ENCODE measurements at regions not wholly inside any gene's neighbourhood (a gene's known extent, or its start where the extent isn't known, plus 50 kb on each side); places are given as distances from the start of the nearest gene placed in this dataset.

DNA sequence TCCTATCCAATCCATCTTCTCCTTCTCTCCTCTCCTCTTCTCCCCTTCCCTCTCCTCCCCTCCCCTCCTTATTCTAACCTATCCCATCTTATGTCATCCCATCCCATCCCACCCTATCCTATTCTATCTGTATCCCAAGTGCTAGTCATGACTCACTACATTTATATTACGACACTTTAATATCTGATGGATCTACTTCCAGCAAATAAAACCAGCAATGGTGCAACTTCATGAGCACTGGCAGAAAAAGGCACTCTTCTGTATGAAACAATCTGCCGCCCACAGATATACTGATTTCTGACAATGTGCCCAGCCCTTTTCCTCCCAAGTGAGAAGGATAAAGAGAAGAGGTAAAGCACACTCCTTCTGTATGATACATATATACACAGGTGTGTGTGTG, 86.6 kb upstream of the ANKH start:
- no peak for TF ChIP-seq POLR2A (IDR thresholded peaks at IDR 0.05; ENCODE audit: control extremely low read depth in 1 of 2, low read depth in 2 of 2, low read length in 2 of 2)
- no peak for TF ChIP-seq SIN3A (conservative IDR thresholded peaks at IDR 0.05 in 1 of 2, IDR thresholded peaks at IDR 0.05 in 1 of 2; ENCODE audit: low read depth in 1 of 2, low read length in 2 of 2)
- no peak for TF ChIP-seq SIX5 (IDR thresholded peaks at IDR 0.05; ENCODE audit: low read depth, low read length)
- TF ChIP-seq, protein P1, sequence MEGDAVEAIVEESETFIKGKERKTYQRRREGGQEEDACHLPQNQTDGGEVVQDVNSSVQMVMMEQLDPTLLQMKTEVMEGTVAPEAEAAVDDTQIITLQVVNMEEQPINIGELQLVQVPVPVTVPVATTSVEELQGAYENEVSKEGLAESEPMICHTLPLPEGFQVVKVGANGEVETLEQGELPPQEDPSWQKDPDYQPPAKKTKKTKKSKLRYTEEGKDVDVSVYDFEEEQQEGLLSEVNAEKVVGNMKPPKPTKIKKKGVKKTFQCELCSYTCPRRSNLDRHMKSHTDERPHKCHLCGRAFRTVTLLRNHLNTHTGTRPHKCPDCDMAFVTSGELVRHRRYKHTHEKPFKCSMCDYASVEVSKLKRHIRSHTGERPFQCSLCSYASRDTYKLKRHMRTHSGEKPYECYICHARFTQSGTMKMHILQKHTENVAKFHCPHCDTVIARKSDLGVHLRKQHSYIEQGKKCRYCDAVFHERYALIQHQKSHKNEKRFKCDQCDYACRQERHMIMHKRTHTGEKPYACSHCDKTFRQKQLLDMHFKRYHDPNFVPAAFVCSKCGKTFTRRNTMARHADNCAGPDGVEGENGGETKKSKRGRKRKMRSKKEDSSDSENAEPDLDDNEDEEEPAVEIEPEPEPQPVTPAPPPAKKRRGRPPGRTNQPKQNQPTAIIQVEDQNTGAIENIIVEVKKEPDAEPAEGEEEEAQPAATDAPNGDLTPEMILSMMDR (IDR thresholded peaks at IDR 0.05; ENCODE audit: control extremely low read depth in 1 of 3, insufficient read depth in 1 of 3, low read depth in 1 of 3, low read length in 3 of 3), result no peak
- no peak for TF ChIP-seq RAD21 (IDR thresholded peaks at IDR 0.05 in 1 of 2, conservative IDR thresholded peaks at IDR 0.05 in 1 of 2; ENCODE audit: low read depth in 2 of 2, low read length in 2 of 2)
- no peak for TF ChIP-seq MAFK (IDR thresholded peaks at IDR 0.05; ENCODE audit: low read depth, low read length)
- no peak for TF ChIP-seq RXRA (IDR thresholded peaks at IDR 0.05; ENCODE audit: insufficient read depth, low read depth, low read length)
- TF ChIP-seq JUN (IDR thresholded peaks at IDR 0.05; ENCODE audit: low read depth, low read length), result no peak
- no peak for TF ChIP-seq NRF1 (IDR thresholded peaks at IDR 0.05; ENCODE audit: low read depth, low read length)
- TF ChIP-seq CBX5 (IDR thresholded peaks at IDR 0.05; ENCODE audit: low read depth, low read length), result no peak
- TF ChIP-seq POLR2AphosphoS5 (IDR thresholded peaks at IDR 0.05; ENCODE audit: low read depth, low read length), result no peak
- no peak for TF ChIP-seq SRF (IDR thresholded peaks at IDR 0.05; ENCODE audit: low read depth, low read length)

All from H1 (cell line).